ENCODE measurements at regions not wholly inside any gene's neighbourhood (a gene's known extent, or its start where the extent isn't known, plus 50 kb on each side); places are given as distances from the start of the nearest gene placed in this dataset.

DNA sequence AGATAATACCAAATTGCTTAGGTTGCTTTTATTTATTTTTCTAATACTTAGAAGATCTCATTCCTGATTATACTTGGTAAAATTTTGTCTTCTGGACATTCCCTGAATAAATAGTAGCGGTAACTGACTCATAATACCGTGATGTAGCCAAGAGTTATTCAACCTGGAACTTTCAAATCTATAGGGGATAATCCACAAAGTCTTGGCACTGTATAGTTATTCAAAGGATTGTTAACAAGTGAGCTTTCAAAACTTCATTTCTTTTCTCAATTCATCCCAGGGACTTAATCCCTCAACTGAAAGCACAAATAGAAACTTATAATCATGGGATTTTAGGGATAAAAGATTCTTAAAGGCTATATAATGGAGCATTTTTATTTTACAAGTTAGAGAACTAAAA is 1383.3 kb downstream of the FAM133A start:
- no peak for TF ChIP-seq POLR2A (IDR thresholded peaks at IDR 0.05; ENCODE audit: low read depth, low read length)
- no peak for TF ChIP-seq POLR2AphosphoS5 (IDR thresholded peaks at IDR 0.05; ENCODE audit: low read depth, low read length)
- TF ChIP-seq POU2F2 (IDR thresholded peaks at IDR 0.05; ENCODE audit: low read depth, low read length), result no peak
